Right renal cortex interstitium (tissue), 3 donors: ENCODE measurements at regions not wholly inside any gene's neighbourhood (a gene's known extent, or its start where the extent isn't known, plus 50 kb on each side); places are given as distances from the start of the nearest gene placed in this dataset.
"Not testable (repeated sequence)": the region's sequence is repeated elsewhere in the genome, so short reads cannot be mapped to it uniquely, and the experiment has no call there.

Experiments used
- DNase-seq, 3 donors: peaks; one replicate each; pipeline ENCODE4 v3.0.0-alpha.2; 2013; ENCODE audit warnings: low read depth in 3 of 3, low spot score in 2 of 3

GRCh38 chr1:190809312-190809711, 331.6 kb upstream of the BRINP3 start:
- DNase-seq: no peak

GRCh38 chr1:190812996-190813395, 335.3 kb upstream of the BRINP3 start:
- no peak for DNase-seq

GRCh38 chr1:190832511-190832910, 354.8 kb upstream of the BRINP3 start:
- DNase-seq: no peak

GRCh38 chr1:190835658-190836057, 358.0 kb upstream of the BRINP3 start:
- no peak for DNase-seq

GRCh38 chr1:190837200-190837599, 359.5 kb upstream of the BRINP3 start:
- DNase-seq: not testable (repeated sequence)

- no peak for DNase-seq
These were observed 360.2 kb upstream of the BRINP3 start for GRCh38 chr1:190837888-190838287.

GRCh38 chr1:190847166-190847565, 369.5 kb upstream of the BRINP3 start:
- no peak for DNase-seq

GRCh38 chr1:190849346-190849745, 371.7 kb upstream of the BRINP3 start:
- no peak for DNase-seq

- no peak for DNase-seq
These were observed 374.9 kb upstream of the BRINP3 start for GRCh38 chr1:190852611-190853010.

- DNase-seq: no peak
These were observed 380.5 kb upstream of the BRINP3 start for GRCh38 chr1:190858140-190858539.

- DNase-seq: no peak
These were observed 386.5 kb upstream of the BRINP3 start for GRCh38 chr1:190864013-190864641.

GRCh38 chr1:190880352-190880751, 402.7 kb upstream of the BRINP3 start:
- no peak for DNase-seq

GRCh38 chr1:190881064-190881463, 403.4 kb upstream of the BRINP3 start:
- DNase-seq: no peak

GRCh38 chr1:190897233-190897632, 419.6 kb upstream of the BRINP3 start:
- no peak for DNase-seq

GRCh38 chr1:190904091-190904695, 426.5 kb upstream of the BRINP3 start:
- no peak for DNase-seq

GRCh38 chr1:190906206-190906725, 428.6 kb upstream of the BRINP3 start:
- DNase-seq: no peak

GRCh38 chr1:190908246-190908645, 430.6 kb upstream of the BRINP3 start:
- DNase-seq: no peak

- DNase-seq: no peak
These were observed 431.0 kb upstream of the BRINP3 start for GRCh38 chr1:190908691-190909090.

- no peak for DNase-seq
These were observed 458.3 kb upstream of the BRINP3 start for GRCh38 chr1:190935925-190936324.

GRCh38 chr1:190936337-190936736, 458.7 kb upstream of the BRINP3 start:
- no peak for DNase-seq

- DNase-seq: no peak
These were observed 463.3 kb upstream of the BRINP3 start for GRCh38 chr1:190940951-190941350.

GRCh38 chr1:190942475-190942874, 464.8 kb upstream of the BRINP3 start:
- no peak for DNase-seq
